ENCODE measurements at regions not wholly inside any gene's neighbourhood (a gene's known extent, or its start where the extent isn't known, plus 50 kb on each side); places are given as distances from the start of the nearest gene placed in this dataset.

DNA sequence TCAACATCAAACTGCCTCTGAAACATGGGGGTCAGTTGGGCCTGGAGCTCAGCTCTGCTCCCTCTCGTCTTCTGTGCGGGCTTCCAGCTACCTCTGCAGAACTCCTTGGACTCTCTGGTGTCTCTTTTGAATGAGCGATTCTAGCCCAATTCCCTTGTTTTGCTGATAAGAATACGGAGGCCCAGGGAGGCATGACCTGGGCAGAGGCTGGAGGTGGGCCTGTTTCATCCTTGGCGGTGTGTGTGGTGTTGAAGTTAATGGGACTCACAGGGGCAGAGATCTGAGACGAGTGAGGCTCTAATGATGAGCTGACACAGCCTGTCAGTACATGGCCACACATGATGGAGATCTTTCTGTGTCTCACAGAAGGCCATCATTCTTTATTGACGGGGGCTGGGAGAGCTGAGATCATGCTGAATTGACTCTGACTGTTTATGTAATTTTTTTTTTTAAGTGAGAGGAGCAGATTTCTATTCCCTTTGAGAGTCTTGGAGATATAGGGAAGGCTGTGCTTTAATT is 134.5 kb downstream of the URB2 start:
- no peak for DNase-seq (ENCODE audit: low read depth in 3 of 3)

DNA sequence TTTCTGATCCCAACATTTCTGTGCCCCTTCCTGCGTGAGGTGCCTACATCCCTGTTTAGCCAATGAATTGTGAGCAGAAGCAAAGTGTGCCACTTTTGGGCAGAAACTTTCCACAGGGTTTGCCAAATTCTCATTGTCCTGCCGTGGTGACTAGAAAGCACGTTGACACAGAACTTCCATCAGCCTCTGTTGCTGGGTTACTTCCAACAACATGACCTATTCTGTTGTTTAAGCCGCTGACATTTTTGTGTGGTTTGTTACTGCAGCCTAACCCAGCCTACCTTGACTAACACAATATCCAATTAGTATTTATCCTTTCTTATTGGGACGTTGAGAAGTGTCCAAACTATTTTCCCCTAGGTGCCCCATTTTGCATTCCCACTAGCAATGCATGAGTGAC is 136.8 kb downstream of the URB2 start:
- DNase-seq (ENCODE audit: low read depth in 3 of 3): no peak

DNA sequence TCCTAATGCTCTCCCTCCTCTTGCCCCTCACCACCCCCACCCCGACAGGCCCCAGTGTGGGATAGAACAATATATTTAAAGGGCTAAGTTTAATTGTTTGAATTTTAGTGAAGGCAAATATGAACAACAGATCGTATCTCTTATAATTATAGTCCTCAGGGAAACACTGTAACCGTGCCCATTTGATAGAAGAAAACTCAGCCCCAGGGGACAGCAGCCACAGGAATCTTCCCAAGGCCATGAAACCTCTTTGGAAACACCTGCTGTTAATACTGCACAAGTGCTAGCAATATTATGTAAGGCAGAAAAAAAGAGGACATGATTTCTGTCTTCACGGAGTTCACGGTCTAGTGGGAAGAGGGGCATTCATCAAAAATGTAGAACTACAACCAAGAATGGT is 142.2 kb downstream of the URB2 start:
- DNase-seq (ENCODE audit: low read depth in 3 of 3): no peak

DNA sequence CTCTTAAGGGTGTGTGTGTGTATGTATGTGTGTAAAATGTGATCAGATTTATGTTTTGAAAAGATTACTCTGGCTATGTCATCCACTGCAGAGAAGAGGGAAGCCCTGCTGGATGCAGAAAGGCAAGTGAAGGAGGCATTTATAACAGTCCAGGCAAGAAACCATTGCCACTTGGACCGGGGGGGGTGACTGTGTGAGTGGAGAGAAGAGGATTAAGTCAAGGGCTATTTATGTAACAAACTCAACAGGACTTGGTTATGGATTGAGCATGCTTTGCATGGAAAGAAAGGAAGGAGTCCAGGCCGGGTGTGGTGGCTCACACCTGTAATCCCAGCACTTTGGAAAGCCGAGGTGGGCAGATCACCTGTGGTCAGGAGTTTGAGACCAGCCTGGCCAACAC is 143.0 kb downstream of the URB2 start:
- DNase-seq (ENCODE audit: low read depth in 3 of 3): no peak

DNA sequence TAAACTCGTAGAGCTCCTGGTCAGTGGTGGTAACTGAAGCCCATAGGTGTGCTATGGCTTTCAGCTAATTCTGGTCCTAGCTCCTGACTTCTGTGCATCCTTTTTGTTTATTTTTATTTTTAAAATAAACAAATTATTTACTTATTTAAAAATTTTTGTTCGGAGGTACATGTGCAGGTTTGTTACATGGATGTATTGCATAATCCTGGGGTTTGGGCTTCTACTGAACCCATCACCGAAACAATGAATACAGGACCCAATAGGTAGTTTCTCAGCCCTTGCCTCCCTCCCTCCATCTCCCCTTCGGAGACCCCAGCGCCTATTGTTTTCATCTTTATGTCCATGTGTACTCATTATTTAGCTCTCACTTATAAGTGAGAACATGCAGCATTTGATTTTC is 143.8 kb downstream of the URB2 start:
- no peak for DNase-seq (ENCODE audit: low read depth in 3 of 3)

DNA sequence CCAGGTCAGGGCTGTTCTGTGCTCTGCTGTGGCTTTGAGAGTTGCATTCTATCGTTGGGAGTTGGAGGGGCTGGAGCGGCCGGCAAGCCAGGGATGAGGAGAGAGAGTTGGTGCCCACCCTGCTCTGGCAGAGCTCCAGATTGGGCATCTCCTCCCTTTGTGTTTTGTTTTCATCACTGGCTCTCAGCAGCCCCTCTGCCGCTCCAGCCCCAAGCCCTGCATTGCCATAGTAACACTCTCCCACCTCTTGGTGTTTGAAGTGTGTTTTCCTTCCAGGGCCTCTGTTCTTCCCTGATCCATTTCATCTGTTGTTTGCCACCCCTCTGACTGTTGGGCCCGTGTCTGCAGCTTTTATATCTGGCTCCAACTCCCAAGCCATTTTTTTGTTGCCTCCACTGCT is 152.7 kb downstream of the URB2 start:
- no peak for DNase-seq (ENCODE audit: low read depth in 3 of 3)

DNA sequence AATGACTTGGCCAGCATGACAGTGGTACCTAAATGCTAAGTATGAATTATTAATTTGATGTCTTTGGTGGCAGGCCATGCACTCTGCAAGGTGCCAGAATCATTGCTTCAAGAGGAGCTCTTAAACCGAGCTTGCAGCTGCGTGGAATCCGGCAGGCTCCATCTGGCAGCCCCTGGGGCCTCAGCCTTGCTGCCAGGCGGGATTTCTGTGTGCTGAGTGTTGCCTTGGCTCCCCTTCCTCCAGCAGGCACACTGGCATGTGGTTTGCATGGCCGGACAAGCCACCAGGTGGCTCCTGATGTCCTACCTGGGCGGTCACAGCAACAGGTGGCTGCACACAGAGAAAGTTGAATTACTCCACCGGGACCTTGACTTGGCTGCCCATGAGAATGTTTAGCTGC is 155.4 kb downstream of the URB2 start:
- DNase-seq (ENCODE audit: low read depth in 3 of 3): no peak

DNA sequence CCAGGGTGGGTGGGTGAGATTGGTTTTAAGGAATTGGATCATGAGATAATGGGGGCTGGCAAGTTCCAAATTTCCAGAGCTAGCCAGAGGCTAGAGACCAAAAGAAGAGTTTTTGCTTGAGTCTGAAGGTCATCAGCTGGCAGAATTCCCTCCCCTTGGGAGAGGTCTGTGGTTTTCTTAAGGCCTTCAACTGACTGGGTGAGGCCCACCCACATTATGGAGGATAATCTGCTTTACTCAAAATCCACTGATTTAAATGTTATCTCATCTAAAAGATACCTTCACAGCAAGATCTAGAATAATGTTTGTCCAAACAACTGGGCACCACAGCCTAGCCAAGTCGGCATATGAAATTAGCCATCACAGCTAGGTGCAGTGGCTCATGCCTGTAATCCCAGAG is 156.4 kb downstream of the URB2 start:
- no peak for DNase-seq (ENCODE audit: low read depth in 3 of 3)

DNA sequence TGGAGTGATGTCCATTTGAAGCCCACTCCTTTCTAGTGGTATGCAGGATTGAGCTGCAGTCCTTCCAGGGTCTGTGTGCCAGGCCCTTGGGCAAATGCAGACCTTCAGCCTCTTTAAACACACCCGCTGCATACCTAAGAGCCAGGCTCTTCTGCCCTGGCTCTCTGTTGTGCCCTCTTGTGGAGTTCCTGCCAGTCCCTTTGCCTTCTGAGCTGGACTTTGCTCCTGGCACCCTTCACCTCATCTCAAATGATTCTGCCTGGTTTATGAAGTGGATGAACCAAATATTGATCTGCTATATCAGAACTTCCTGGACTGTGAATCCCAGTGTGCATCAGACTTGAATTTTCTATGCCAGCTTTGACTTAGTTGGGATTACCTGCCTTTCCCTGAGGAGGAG is 158.8 kb downstream of the URB2 start:
- DNase-seq (ENCODE audit: low read depth in 3 of 3): no peak

DNA sequence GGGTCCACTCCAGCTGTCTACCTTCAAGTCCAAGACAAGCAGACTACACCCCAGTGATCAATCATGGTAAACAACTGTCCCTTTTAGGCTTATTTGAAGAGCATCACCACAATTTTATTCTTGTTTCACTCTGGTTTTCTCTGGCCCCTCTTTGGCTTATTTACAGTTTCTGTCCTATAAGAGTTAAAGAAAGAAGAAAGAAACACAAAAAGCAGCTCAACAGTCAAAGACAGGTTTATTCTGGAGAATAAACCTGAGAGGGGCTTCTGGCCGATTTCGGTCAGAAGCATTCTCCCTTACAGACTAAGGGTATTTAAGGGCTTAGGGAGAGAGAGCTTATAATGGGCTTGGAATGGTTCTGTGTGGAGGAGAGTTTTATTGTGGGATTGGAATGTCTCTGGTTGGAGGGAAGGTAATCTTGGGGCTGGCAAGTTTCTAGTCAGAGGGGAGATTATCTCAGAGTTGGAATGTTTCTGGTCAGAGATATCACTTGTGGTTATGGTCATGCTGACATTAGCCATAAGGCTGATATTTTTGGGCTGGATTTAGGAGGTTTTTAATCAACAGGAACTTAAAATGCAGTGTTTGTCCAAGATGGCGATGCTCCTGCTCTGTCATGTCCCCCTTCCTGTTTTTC is 161.0 kb downstream of the URB2 start:
- DNase-seq (ENCODE audit: low read depth in 3 of 3): no peak

DNA sequence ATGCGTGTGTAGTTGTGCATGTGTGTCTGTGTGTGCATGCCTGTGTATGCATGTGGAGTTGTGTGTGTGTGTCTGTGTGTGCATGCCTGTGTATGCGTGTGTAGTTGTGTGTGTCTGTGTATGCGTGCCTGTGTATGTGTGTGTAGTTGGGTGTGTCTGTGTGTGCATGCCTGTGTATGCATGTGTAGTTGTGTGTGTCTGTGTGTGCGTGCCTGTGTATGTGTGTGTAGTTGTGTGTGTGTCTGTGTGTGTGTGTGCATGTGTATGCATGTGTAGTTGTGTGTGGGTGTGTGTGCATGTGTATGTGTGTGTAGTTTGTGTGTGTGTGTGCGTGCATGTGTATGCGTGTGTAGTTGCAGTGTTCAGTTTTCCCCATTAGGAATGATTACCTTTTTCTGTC is 162.0 kb downstream of the URB2 start:
- no peak for DNase-seq (ENCODE audit: low read depth in 3 of 3)

DNA sequence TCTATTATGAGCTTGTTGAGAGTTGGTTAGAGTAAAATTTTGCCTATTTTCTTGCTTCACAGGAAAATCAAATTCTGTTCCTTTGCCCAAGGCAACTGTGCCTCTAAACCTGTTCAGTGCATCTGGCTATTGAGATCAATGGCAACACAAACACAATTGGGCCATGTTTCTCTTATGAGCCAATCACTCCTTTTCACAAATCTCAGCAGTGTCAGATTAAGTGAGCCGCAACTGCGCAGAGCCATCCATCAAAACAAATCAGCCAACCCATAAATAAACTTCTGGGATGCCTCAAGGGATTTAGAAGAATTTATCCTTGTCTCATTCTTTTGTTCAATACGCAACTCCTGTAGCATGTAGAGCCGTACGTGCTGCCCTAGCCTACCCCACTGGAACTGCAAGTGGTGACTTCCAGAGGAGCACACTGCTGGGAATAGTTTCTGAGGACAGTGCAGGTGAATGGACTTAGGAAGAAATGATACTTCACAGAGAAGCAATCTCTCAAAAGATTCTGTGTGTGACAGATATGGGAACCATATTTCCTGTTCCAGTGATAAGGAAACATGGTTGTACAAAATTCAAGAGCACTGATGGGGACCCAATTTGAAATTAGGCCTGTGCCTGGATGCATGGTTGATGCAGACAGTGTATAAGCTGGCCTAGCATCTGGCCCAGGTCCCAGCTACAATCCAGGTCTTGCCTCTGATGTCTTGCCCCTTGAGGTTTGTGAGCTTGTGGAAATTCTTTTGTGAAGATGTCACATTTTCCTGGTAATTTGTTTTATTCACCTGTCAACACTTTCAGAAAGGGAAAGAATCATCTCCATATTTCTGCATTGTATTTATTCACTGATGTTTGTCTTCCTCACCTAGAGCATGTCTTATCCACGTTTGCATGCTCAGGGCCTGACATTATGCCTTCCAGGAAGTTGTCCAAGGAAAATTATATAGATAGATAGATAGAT is 166.2 kb downstream of the URB2 start:
- no peak for DNase-seq (ENCODE audit: low read depth in 3 of 3)

DNA sequence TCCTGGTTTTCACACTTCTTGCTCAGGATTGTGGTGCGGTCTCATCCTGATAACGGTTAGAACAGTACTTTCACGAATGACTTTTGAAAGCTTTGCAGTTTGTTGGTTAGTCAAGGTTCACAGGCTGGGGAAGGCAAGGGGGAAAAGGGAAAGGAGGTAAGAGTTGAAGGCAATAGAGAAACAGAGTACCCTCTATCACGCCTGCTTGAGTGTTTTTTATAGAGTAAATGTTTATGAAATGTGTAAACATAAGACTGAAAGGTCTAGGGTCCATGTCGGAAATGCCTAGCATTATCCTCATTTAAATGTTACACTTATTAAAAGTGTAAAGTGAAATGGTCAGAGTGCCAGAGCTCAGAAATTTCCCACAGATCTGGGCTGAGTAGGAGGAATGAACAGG is 167.4 kb downstream of the URB2 start:
- DNase-seq (ENCODE audit: low read depth in 3 of 3): no peak

DNA sequence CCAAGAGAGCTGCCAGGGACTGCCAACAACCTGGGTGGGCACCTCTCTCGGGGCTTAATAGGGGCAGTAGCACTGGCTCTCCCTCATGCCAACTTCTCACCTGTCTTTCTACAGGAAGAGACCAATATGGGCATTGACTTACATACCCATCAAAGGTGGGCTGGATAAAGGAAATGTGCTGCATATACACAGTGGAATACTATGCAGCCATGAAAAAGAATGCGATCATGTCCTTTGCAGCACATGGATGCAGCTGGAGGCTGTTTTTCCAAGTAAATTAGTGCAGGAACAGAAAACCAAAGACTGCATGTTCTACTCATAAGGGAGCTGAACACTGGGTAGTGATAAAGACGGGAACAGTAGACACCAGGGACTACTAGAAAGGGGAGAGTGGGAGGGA is 172.5 kb downstream of the URB2 start:
- DNase-seq (ENCODE audit: low read depth in 3 of 3): no peak

DNA sequence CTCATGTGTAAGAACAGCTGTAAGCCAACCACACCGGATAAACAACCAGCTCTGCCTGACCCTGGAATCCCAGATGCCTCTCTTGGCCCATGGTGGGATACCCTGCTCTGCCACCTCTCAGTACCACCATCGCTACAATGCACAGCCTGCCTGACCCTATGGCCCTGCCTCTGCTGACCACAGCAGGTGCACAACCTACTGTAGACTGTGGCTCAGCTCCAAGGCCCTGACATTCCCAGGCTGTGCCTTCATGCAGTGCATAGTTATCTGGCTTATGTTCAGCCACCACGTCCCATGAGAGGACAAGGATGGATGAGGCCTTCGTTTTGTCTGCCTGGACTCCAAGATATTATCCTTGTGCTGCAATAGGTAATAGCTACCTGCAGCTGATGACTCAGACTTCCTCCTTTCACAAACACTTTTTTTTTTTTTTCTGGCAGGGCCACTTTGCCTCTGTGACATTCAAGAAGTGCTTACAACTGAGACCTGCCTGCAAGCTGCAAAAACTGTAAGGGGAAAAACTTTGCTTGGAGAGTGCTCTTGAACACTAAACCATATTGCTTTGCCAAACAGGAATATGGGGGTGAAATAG is 177.7 kb downstream of the URB2 start:
- DNase-seq (ENCODE audit: low read depth in 3 of 3): no peak

DNA sequence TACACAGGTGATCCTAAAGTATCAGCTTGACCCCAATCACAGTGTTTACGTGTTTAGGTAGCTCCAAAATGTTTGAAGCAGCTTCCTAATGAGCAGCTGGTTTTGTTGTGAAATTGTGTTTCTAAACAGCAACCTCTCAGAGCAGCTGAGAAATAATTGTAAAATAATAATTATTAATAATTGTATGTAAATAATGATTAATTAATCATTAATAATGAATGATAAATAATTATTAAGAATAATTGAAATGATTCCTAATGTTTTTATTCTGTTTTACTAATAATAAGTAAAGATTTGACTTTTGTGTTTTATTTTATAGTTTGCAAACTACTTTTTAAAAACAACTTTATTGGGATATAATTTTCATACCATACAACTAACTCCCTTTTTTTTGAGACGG is 182.2 kb downstream of the URB2 start:
- DNase-seq (ENCODE audit: low read depth in 3 of 3): no peak

DNA sequence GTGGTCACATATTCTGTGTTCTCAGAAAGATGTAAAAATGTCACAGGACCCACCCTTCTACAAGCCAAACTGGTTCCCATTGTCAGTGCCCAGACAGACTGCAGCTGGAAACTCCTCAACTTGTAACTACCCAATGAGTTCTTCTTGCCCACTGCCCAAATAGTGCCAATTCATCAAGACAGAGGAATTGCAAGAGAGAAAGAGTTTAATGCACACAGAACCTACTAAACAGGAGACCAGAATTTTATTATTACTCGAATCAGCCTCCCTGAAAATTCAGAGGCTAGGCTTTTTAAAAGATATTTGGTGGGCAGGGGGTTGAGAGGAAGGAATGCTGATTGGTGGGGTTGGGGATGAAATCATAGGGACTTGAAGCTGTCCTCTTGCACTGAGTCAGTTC is 184.1 kb downstream of the URB2 start:
- no peak for DNase-seq (ENCODE audit: low read depth in 3 of 3)

DNA sequence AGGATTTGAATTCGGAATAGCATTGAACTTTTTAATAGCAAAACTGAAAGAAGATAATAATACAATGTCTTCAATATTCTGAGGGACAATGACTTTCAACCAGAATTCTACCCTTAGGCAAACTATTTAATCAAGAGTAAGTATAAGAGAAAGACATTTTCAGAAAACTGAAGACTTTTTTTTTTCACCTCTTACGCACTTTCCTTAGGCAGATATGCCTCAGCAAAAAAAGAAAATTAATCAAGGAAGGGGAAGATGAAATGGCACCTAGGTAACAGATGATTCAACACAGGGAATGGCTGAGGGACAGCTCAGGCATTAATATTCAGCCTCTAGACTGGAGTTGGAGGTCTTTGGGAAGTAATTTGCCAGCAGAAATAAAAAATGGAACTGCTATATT is 184.9 kb downstream of the URB2 start:
- DNase-seq (ENCODE audit: low read depth in 3 of 3): no peak

DNA sequence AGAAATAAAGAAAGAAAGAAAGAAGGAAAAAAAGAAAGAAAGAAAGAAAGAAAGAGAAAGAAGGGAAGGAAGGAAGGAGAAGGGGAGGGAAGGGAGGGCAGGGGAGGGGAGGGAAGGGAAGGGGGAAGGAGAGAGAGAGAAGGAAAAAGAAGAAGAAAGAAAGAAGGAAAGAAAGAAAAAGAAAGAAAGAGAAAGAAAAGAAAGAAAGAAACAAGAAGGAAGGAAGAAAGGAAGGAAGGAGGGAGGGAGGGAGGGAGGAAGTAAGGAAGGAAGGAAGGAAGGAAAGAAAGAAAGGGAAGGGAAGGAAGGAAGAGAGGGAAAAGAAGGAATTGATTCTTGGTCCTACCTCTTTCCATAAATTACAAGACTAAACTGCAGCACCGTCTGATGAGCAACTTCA is 186.1 kb downstream of the URB2 start:
- DNase-seq (ENCODE audit: low read depth in 3 of 3): no peak

DNA sequence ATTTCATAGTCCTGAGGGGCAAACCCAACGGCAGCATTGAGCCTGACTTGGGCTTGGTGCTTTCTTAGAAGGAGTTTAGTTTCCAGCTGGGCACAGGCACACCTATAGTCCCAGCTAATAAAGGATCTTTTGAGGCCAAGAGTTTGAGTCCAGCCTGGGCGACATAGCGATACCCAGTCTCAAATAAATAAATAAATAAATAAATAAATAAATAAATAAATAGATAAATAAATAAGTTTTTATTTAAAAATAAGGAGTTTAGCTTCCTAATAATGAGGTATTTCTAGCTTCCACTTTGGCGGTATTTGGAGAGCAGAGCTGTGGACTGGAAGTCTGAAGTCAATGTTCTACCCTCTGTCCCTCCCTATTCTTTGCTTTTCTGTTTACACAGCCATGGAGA is 186.6 kb downstream of the URB2 start:
- no peak for DNase-seq (ENCODE audit: low read depth in 3 of 3)

DNA sequence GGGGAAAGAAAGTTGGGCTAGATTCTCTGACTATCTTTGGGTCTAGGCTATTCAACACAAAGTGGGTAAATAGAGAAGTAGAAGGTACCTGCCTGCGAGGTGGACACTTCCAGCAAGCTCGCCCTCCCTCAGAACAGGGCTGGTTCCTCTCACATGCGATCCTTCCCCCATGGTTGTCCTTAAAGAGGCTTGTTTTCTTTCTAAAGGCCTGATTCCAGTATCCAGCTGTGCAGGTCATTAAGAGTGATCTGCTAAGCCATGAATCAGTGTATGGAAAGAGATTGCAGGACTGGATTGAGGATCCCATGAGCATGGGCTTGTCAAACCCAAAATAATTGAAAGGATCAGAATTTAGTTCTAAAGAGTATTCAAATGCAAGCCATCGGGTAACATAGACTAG is 189.0 kb downstream of the URB2 start:
- DNase-seq (ENCODE audit: low read depth in 3 of 3): no peak

DNA sequence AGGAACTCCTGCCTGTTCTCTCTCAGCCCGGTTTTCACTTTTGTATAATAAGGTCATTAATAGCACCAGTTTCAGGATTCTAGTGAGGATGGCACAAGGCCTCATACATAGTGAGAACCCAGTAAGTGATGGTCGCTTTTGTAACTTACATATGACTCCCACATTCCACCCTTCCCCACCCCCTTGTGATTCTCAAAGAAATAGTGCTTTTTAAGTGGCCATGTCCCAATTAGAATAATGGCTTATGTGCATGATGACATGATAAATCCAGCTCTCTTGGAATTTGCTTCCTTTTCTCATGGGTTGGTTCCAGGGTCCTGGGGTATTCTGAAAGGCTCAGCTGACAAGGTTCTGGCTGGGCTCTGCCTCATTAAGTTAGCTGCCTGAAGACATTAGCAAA is 189.9 kb downstream of the URB2 start:
- no peak for DNase-seq (ENCODE audit: low read depth in 3 of 3)

DNA sequence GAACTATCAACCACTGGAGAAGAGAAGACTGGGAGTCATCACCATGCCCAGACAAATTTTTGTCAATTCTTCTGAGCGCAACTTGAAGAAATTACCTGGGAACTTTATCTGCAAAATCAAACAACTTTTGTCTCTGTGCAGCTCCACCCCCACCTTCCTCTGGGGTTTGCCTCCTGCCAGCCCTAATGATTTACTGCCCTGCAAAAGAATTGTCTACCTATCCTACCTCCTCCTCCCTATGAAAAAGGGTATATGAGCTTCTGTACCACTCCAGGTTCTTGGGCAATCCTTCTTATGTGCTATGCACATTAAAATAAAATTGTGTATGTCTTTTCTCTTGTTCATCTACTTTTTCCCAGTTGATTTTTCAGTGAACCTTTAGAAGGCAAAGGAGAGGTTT is 191.9 kb downstream of the URB2 start:
- DNase-seq (ENCODE audit: low read depth in 3 of 3): no peak
